Endothelial cell of umbilical vein (primary cell): ENCODE measurements at regions not wholly inside any gene's neighbourhood (a gene's known extent, or its start where the extent isn't known, plus 50 kb on each side); places are given as distances from the start of the nearest gene placed in this dataset.

Experiments used
- BruUV-seq: library from RNA; stranded (reverse); fragments of 400-500 nt; replicated peaks from 2 replicates; lab custom pipeline; 2021; lab: Mats Ljungman, UMichigan
- CTCF ChIA-PET: fragments of 300-600, 350-600 bp; sonication (Branson Sonifier 250); formaldehyde crosslinking; loops from one replicate; lab custom pipeline; 2021; ENCODE audit warnings: antibody characterized with exemption, inconsistent platforms; lab: Charles Lee
- POLR2A ChIA-PET: fragments of 300-600, 350-600 bp; sonication (Branson Sonifier 250); formaldehyde crosslinking; loops from one replicate; lab custom pipeline; 2021; ENCODE audit warnings: antibody characterized with exemption, inconsistent platforms; lab: Charles Lee
- DNase-seq: peaks from one replicate; pipeline ENCODE4 v3.0.0-alpha.2; 2011; ENCODE audit warnings: low read depth, low spot score
- FAIRE-seq: peaks from 2 replicates; lab custom pipeline; 2011; peaks lifted over from hg19 to GRCh38; lab: Jason Lieb, UNC
- H2AFZ ChIP-seq: 2 replicates; pipeline ENCODE4 v1.6.0; 2012; ENCODE audit warnings: low read depth, low read length, control low read depth, inconsistent platforms
- H3K27ac ChIP-seq: 2 replicates; pipeline ENCODE4 v1.5.1; 2011; ENCODE audit warnings: low read depth, mild to moderate bottlenecking, control low read depth, low read length, moderate library complexity; ENCODE audit not compliant: insufficient read depth
- H3K27me3 ChIP-seq, 2 experiments: 2 replicates each; pipeline versions ENCODE4 v1.6.0 to v1.6.1; 2011; ENCODE audit warnings: low read length in 2 of 2, mixed read lengths in 1 of 2; ENCODE audit not compliant: control insufficient read depth in 2 of 2, insufficient read depth in 2 of 2
- H3K36me3 ChIP-seq, 2 experiments: 2 replicates in 1 of 2; 3 replicates in 1 of 2; pipeline ENCODE4 v1.5.1; 2011; ENCODE audit warnings: low read length in 2 of 2, mild to moderate bottlenecking in 1 of 2, moderate library complexity in 1 of 2; ENCODE audit not compliant: control insufficient read depth in 2 of 2, insufficient read depth in 2 of 2; ENCODE audit errors: extremely low read depth in 1 of 2
- H3K4me1 ChIP-seq: 3 replicates; pipeline ENCODE4 v1.5.1; 2011; ENCODE audit warnings: mild to moderate bottlenecking, low read length; ENCODE audit not compliant: control insufficient read depth, insufficient read depth; ENCODE audit errors: extremely low read depth
- H3K4me2 ChIP-seq: 2 replicates; pipeline ENCODE4 v1.6.1; 2011; ENCODE audit warnings: low read length, control low read depth, mixed read lengths; ENCODE audit not compliant: insufficient read depth
- H3K4me3 ChIP-seq, 3 experiments: fragments of 200-600 bp in 1 of 3; sonication (generic), shearing (Covaris generic) in 1 of 3; replicated peaks in 1 of 3; 2 replicates each; pipeline ENCODE4 v1.5.1; 2011 to 2016; ENCODE audit warnings: control low read depth in 3 of 3, low read length in 3 of 3, mild to moderate bottlenecking in 2 of 3, inconsistent platforms in 1 of 3, low read depth in 1 of 3, moderate library complexity in 1 of 3; ENCODE audit not compliant: insufficient read depth in 1 of 3
- H3K79me2 ChIP-seq: 2 replicates; pipeline ENCODE4 v1.6.0; 2012; ENCODE audit warnings: low read length, inconsistent platforms; ENCODE audit not compliant: control insufficient read depth, insufficient read depth
- H3K9ac ChIP-seq: replicated peaks from 2 replicates; pipeline ENCODE3; 2011; ENCODE audit warnings: low read length, control low read depth; ENCODE audit not compliant: insufficient read depth; ENCODE audit errors: extremely low read depth
- H3K9me1 ChIP-seq: replicated peaks from 3 replicates; pipeline ENCODE4 v1.6.0; 2011; ENCODE audit warnings: mild to moderate bottlenecking, low read length; ENCODE audit not compliant: control insufficient read depth, insufficient read depth; ENCODE audit errors: extremely low read depth
- H3K9me3 ChIP-seq: replicated peaks from 2 replicates; pipeline ENCODE4 v1.5.1; 2012; ENCODE audit warnings: low read length, inconsistent platforms; ENCODE audit not compliant: control insufficient read depth, insufficient read depth
- H4K20me1 ChIP-seq: replicated peaks from 2 replicates; pipeline ENCODE3; 2011; ENCODE audit warnings: mild to moderate bottlenecking, low read length; ENCODE audit not compliant: control insufficient read depth, insufficient read depth; ENCODE audit errors: extremely low read depth
- CTCF ChIP-seq, 2 donors: IDR thresholded peaks; 1 replicate in 1 of 2; 2 replicates in 1 of 2; pipeline ENCODE4 v1.5.1; 2011; ENCODE audit warnings: low read length in 2 of 2, mild to moderate bottlenecking in 2 of 2, moderate library complexity in 2 of 2, control low read depth in 1 of 2, inconsistent platforms in 1 of 2, low read depth in 1 of 2; ENCODE audit not compliant: insufficient read depth in 1 of 2; ENCODE audit errors: extremely low read depth in 1 of 2
- EZH2 ChIP-seq: IDR thresholded peaks from 2 replicates; pipeline ENCODE4 v1.6.1; 2012; ENCODE audit warnings: borderline replicate concordance, low read depth, mild to moderate bottlenecking, moderate library complexity, low read length, inconsistent platforms; ENCODE audit not compliant: severe bottlenecking
- FOS ChIP-seq: IDR thresholded peaks from 2 replicates; pipeline ENCODE4 v1.6.1; 2011; ENCODE audit warnings: mild to moderate bottlenecking, low read length, moderate library complexity, borderline replicate concordance; ENCODE audit not compliant: insufficient read depth
- GATA2 ChIP-seq: IDR thresholded peaks from 2 replicates; pipeline ENCODE4 v1.7.0; 2011; ENCODE audit warnings: low read depth, mild to moderate bottlenecking, moderate library complexity, mixed read lengths, low read length; ENCODE audit not compliant: insufficient read length, insufficient read depth
- JUN ChIP-seq: IDR thresholded peaks from 2 replicates; pipeline ENCODE4 v1.6.1; 2011; ENCODE audit warnings: borderline replicate concordance, low read depth; ENCODE audit not compliant: insufficient read length, insufficient read depth
- MAX ChIP-seq: IDR thresholded peaks from 2 replicates; pipeline ENCODE4 v1.6.1; 2011; ENCODE audit not compliant: insufficient read depth, insufficient read length
- MYC ChIP-seq: IDR thresholded peaks from one replicate; pipeline ENCODE4 v1.6.1; 2011; ENCODE audit warnings: mild to moderate bottlenecking, low read depth, low read length
- POLR2A ChIP-seq: IDR thresholded peaks from 2 replicates; pipeline ENCODE4 v1.6.1; 2012; ENCODE audit warnings: low read depth, mild to moderate bottlenecking, control low read depth, low read length
- POLR2AphosphoS5 ChIP-seq: IDR thresholded peaks from 2 replicates; pipeline ENCODE4 v1.6.1; 2012; ENCODE audit warnings: low read depth, mild to moderate bottlenecking, control low read depth, low read length, moderate library complexity; ENCODE audit not compliant: insufficient read depth
- dilution Hi-C: fragments of 300-500 bp; cut with MboI; formaldehyde crosslinking; loops from one replicate; pipeline ENCODE4 v1.15.0; 2019; ENCODE audit warnings: low sequenced_read_pairs; ENCODE audit not compliant: extremely low pct_ligation_motif_present
- intact Hi-C: fragments of 100-400 bp; cut with micrococcal nuclease; formaldehyde crosslinking; loops from one replicate; pipeline ENCODE4 v1.10.0; 2022

- no peak overlapping the region for H3K9ac ChIP-seq
- H3K9me3 ChIP-seq, result no peaks in the 10 kb centered on the region
- H3K79me2 ChIP-seq, result no peaks in the 10 kb centered on the region
- no peak for TF ChIP-seq FOS
- no peak overlapping the region for H2AFZ ChIP-seq
- intact Hi-C loops, result loop anchor here (5.0 kb wide), 1 partner anchor 408 kb away; the partner anchor contains the start of gene MED13L
- no peaks in the 10 kb centered on the region for H3K36me3 ChIP-seq
- no TSS peak for BruUV-seq
- FAIRE-seq (no peak), DNase-seq (no peak)
- H3K27ac ChIP-seq, result no peak overlapping the region
- CTCF ChIA-PET, result interaction anchor here (1.0 kb wide), 1 partner anchor 8 kb away, joined by 3 read pairs; no protein-coding TSS in a partner anchor
- dilution Hi-C loops, result no loop called here
- H3K9me1 ChIP-seq, result no peaks in the 10 kb centered on the region
- no peak overlapping the region for H3K4me2 ChIP-seq
- H4K20me1 ChIP-seq, result no peaks in the 10 kb centered on the region
- H3K4me1 ChIP-seq, result no peaks in the 10 kb centered on the region
- no peak overlapping the region for H3K4me3 ChIP-seq
- POLR2A ChIA-PET, result no interaction called here
- peaks cover 0 to 2% of the 10 kb centered on the region in 2 experiments for H3K27me3 ChIP-seq
Measured at GRCh38 chr12:116684891-116685290, 53.0 kb downstream of the SPRING1 start.

- Histone ChIP-seq H3K4me1 (peaks cover 6% of the 10 kb centered on the region), H3K9me3 (no peaks in the 10 kb centered on the region), H3K9ac (no peak overlapping the region), H3K4me2 (no peak overlapping the region), H3K79me2 (no peaks in the 10 kb centered on the region), H3K9me1 (no peaks in the 10 kb centered on the region), H3K27me3 (peaks cover 0 to 2% of the 10 kb centered on the region in 2 experiments), H2AFZ (no peak overlapping the region), H3K36me3 (no peaks in the 10 kb centered on the region), H3K4me3 (no peak overlapping the region), H4K20me1 (no peaks in the 10 kb centered on the region), H3K27ac (no peak overlapping the region)
- BruUV-seq, result no TSS peak
- DNase-seq, result no peak
- TF ChIP-seq CTCF (IDR thresholded peaks at IDR 0.05; ENCODE audit: extremely low read depth in 1 of 2, insufficient read depth in 1 of 2, low read depth in 1 of 2, low read length in 2 of 2) (no peak), GATA2 (no peak), MAX (no peak), POLR2AphosphoS5 (no peak), POLR2A (no peak), EZH2 (no peak), FOS (no peak), MYC (no peak), JUN (no peak)
- no peak for FAIRE-seq
- intact Hi-C loops (no loop called here), dilution Hi-C loops (no loop called here)
- POLR2A ChIA-PET, result no interaction called here
- CTCF ChIA-PET, result no interaction called here
Measured at GRCh38 chr12:116677202-116677661, 60.6 kb downstream of the SPRING1 start.
